IMR-90 (cell line): ENCODE measurements at regions not wholly inside any gene's neighbourhood (a gene's known extent, or its start where the extent isn't known, plus 50 kb on each side); places are given as distances from the start of the nearest gene placed in this dataset.

ENCODE experiments used
- ATAC-seq: fragments of 200-7000 bp; cut with Tn5 transposase; 2 replicates; pipeline ENCODE4 v1.9.1; 2020; ENCODE audit warnings: low read depth, mild to moderate bottlenecking, moderate library complexity
- BruUV-seq: library from RNA; stranded (reverse); fragments of 400-500 nt; replicated peaks from 2 replicates; lab custom pipeline; 2021; lab: Mats Ljungman, UMichigan
- CTCF ChIA-PET: fragments of 300-600 bp; formaldehyde crosslinking; extraction: SDS; loops from one replicate; lab custom pipeline; 2021; ENCODE audit warnings: antibody characterized with exemption; lab: Yijun Ruan, JAX
- POLR2A ChIA-PET: fragments of 300-600 bp; sonication (Branson Sonifier 250); formaldehyde crosslinking; loops from one replicate; lab custom pipeline; 2022; ENCODE audit warnings: antibody characterized with exemption; ENCODE audit not compliant: unreplicated experiment; lab: Charles Lee
- DNase-seq: peaks from one replicate; pipeline ENCODE4 v3.0.0; 2013
- H2AFZ ChIP-seq: replicated peaks from 2 replicates; pipeline ENCODE3; 2013; ENCODE audit warnings: low read length, mild to moderate bottlenecking; ENCODE audit not compliant: poor library complexity
- H2AK5ac ChIP-seq: 2 replicates; pipeline ENCODE4 v1.6.1; 2013; ENCODE audit warnings: low read depth, low read length, inconsistent platforms
- H2AK9ac ChIP-seq: replicated peaks from 2 replicates; pipeline ENCODE3; 2013; ENCODE audit warnings: mild to moderate bottlenecking, low read depth, low read length, moderate library complexity; ENCODE audit not compliant: poor library complexity
- H2BK120ac ChIP-seq: 2 replicates; pipeline ENCODE4 v1.6.1; 2013; ENCODE audit warnings: low read depth, low read length, inconsistent platforms
- H2BK15ac ChIP-seq: 3 replicates; pipeline ENCODE4 v1.6.1; 2013; ENCODE audit warnings: low read depth, low read length, inconsistent platforms
- H2BK20ac ChIP-seq: 2 replicates; pipeline ENCODE4 v1.6.1; 2013; ENCODE audit warnings: low read depth, mild to moderate bottlenecking, inconsistent platforms, low read length, moderate library complexity
- H2BK5ac ChIP-seq: 2 replicates; pipeline ENCODE4 v1.6.1; 2013; ENCODE audit warnings: mild to moderate bottlenecking, low read depth, low read length, inconsistent platforms; ENCODE audit not compliant: poor library complexity, severe bottlenecking
- H3K14ac ChIP-seq: replicated peaks from 2 replicates; pipeline ENCODE4 v1.6.1; 2013; ENCODE audit warnings: low read depth, low read length, inconsistent platforms
- H3K18ac ChIP-seq: 2 replicates; pipeline ENCODE4 v1.6.1; 2013; ENCODE audit warnings: low read depth, low read length, control low read depth
- H3K23ac ChIP-seq: 2 replicates; pipeline ENCODE4 v1.6.1; 2013; ENCODE audit warnings: low read depth, low read length, inconsistent platforms
- H3K27ac ChIP-seq: 2 replicates; pipeline ENCODE4 v1.5.1; 2013; ENCODE audit warnings: mild to moderate bottlenecking, control low read depth, low read length; ENCODE audit not compliant: insufficient read depth
- H3K27me3 ChIP-seq: 2 replicates; pipeline ENCODE4 v1.6.1; 2013; ENCODE audit warnings: low read length; ENCODE audit not compliant: control insufficient read depth, insufficient read depth
- H3K36me3 ChIP-seq: 2 replicates; pipeline ENCODE4 v1.6.1; 2013; ENCODE audit warnings: low read length, mixed read lengths; ENCODE audit not compliant: control insufficient read depth, insufficient read depth
- H3K4ac ChIP-seq: 2 replicates; pipeline ENCODE4 v1.6.1; 2013; ENCODE audit warnings: low read depth, low read length, inconsistent platforms
- H3K4me1 ChIP-seq: 2 replicates; pipeline ENCODE4 v1.6.1; 2013; ENCODE audit warnings: low read length, mixed read lengths; ENCODE audit not compliant: control insufficient read depth, insufficient read depth
- H3K4me2 ChIP-seq: 2 replicates; pipeline ENCODE4 v1.6.1; 2013; ENCODE audit warnings: low read depth, mild to moderate bottlenecking, control low read depth, low read length, moderate library complexity
- H3K4me3 ChIP-seq: 2 replicates; pipeline ENCODE4 v1.5.1; 2013; ENCODE audit warnings: low read depth, mild to moderate bottlenecking, control low read depth, low read length, moderate library complexity; ENCODE audit not compliant: insufficient read depth
- H3K56ac ChIP-seq: 2 replicates; pipeline ENCODE4 v1.6.1; 2013; ENCODE audit warnings: low read length, inconsistent platforms; ENCODE audit not compliant: insufficient read depth; ENCODE audit errors: extremely low read depth
- H3K79me1 ChIP-seq, 2 experiments: 2 replicates each; pipeline ENCODE4 v1.6.1; 2013; ENCODE audit warnings: low read length in 2 of 2, inconsistent platforms in 1 of 2, low read depth in 1 of 2
- H3K9ac ChIP-seq: 2 replicates; pipeline ENCODE4 v1.6.1; 2013; ENCODE audit warnings: low read depth, low read length, control low read depth
- H3K9me1 ChIP-seq: 2 replicates; pipeline ENCODE4 v1.6.1; 2013; ENCODE audit warnings: low read length, inconsistent platforms; ENCODE audit not compliant: insufficient read depth
- H3K9me3 ChIP-seq: 2 replicates; pipeline ENCODE4 v1.6.1; 2013; ENCODE audit warnings: low read length; ENCODE audit not compliant: control insufficient read depth, insufficient read depth
- H4K20me1 ChIP-seq: 2 replicates; pipeline ENCODE4 v1.6.1; 2013; ENCODE audit warnings: low read length, inconsistent platforms; ENCODE audit not compliant: insufficient read depth
- H4K5ac ChIP-seq: 2 replicates; pipeline ENCODE4 v1.6.1; 2013; ENCODE audit warnings: mild to moderate bottlenecking, low read depth, low read length, control low read depth
- H4K8ac ChIP-seq, 2 experiments: 2 replicates each; pipeline ENCODE4 v1.6.1; 2013; ENCODE audit warnings: low read depth in 2 of 2, low read length in 2 of 2, control low read depth in 1 of 2, inconsistent platforms in 1 of 2
- H4K91ac ChIP-seq: 2 replicates; pipeline ENCODE4 v1.6.1; 2013; ENCODE audit warnings: low read depth, low read length, inconsistent platforms; ENCODE audit not compliant: insufficient read depth
- BHLHE40 ChIP-seq: fragments of 150-350 bp; IDR thresholded peaks from 2 replicates; pipeline ENCODE4 v1.6.1; 2016; ENCODE audit warnings: mild to moderate bottlenecking, low read depth, low read length
- CHD1 ChIP-seq: IDR thresholded peaks from 2 replicates; pipeline ENCODE4 v1.6.1; 2012; ENCODE audit warnings: low read depth, low read length, improper control_type of control experiment
- ELK1 ChIP-seq: fragments of 150-350 bp; IDR thresholded peaks from 2 replicates; pipeline ENCODE4 v1.6.1; 2016; ENCODE audit warnings: low read depth, mild to moderate bottlenecking, low read length, moderate library complexity, borderline replicate concordance
- FOS ChIP-seq: fragments of 150-350 bp; IDR thresholded peaks from 2 replicates; pipeline ENCODE4 v1.6.1; 2016; ENCODE audit warnings: low read depth, low read length
- MAFK ChIP-seq: IDR thresholded peaks from 2 replicates; pipeline ENCODE4 v1.6.1; 2012; ENCODE audit warnings: low read depth, low read length, improper control_type of control experiment
- MAZ ChIP-seq: IDR thresholded peaks from 2 replicates; pipeline ENCODE4 v1.6.1; 2012; ENCODE audit warnings: low read depth, mild to moderate bottlenecking, low read length, improper control_type of control experiment, moderate library complexity, borderline replicate concordance
- MXI1 ChIP-seq: IDR thresholded peaks from 2 replicates; pipeline ENCODE4 v1.6.1; 2012; ENCODE audit warnings: low read depth, mild to moderate bottlenecking, low read length, moderate library complexity, borderline replicate concordance
- NFE2L2 ChIP-seq: fragments of 150-350 bp; IDR thresholded peaks from 2 replicates; pipeline ENCODE4 v1.6.1; 2016; ENCODE audit warnings: low read depth, mild to moderate bottlenecking, low read length
- RAD21 ChIP-seq: IDR thresholded peaks from 2 replicates; pipeline ENCODE4 v1.6.1; 2012; ENCODE audit warnings: low read length, improper control_type of control experiment
- RFX5 ChIP-seq: IDR thresholded peaks from 2 replicates; pipeline ENCODE4 v1.8.0; 2012; ENCODE audit warnings: low read depth, mild to moderate bottlenecking, low read length, moderate library complexity
- SMC3 ChIP-seq: fragments of 150-350 bp; IDR thresholded peaks from 2 replicates; pipeline ENCODE4 v1.6.1; 2016; ENCODE audit warnings: low read depth, mild to moderate bottlenecking, antibody characterized with exemption, low read length, moderate library complexity
- WGBS, 2 experiments: methylation state at CpG; one replicate each; pipeline versions ENCODE4 v1.1.5 to v1.1.7; 2013; ENCODE audit warnings: missing lambda C conversion rate in 2 of 2; ENCODE audit not compliant: insufficient read length in 1 of 2; ENCODE audit errors: extremely low coverage in 2 of 2; 5-methylcytosine and 5-hydroxymethylcytosine counted together
- dilution Hi-C: fragments of 300-500 bp; cut with HindIII; formaldehyde crosslinking; loops from one replicate; pipeline ENCODE4 v1.14.3; 2018; ENCODE audit warnings: low sequenced_read_pairs; ENCODE audit not compliant: unreplicated experiment
- in situ Hi-C: fragments of 300-500 bp; cut with MboI; formaldehyde crosslinking; loops from 3 replicates; pipeline ENCODE4 v1.14.3; 2019; ENCODE audit warnings: low sequenced_read_pairs, inconsistent platforms, mixed read lengths
- intact Hi-C: fragments of 100-400 bp; cut with micrococcal nuclease; formaldehyde crosslinking; loops from 2 replicates; pipeline ENCODE4 v1.10.0; 2022
- TF ChIP-seq, protein P1 (sequence below): fragments of 150-350 bp; IDR thresholded peaks from 2 replicates; pipeline ENCODE4 v1.6.1; 2017; ENCODE audit warnings: mild to moderate bottlenecking, antibody characterized with exemption, low read length, low read depth

- Histone ChIP-seq H2BK15ac (no peak overlapping the region), H2AK5ac (no peak overlapping the region), H3K27ac (no peak overlapping the region), H3K27me3 (no peaks in the 10 kb centered on the region), H3K4me2 (no peak overlapping the region), H4K91ac (no peak overlapping the region), H4K20me1 (no peaks in the 10 kb centered on the region), H4K5ac (no peak overlapping the region), H3K9ac (no peak overlapping the region), H3K18ac (no peak overlapping the region), H3K14ac (no peak overlapping the region), H2BK5ac (no peak overlapping the region), H2AK9ac (no peak overlapping the region), H3K4ac (no peak overlapping the region), H4K8ac (no peak overlapping the region), H2AFZ (no peak overlapping the region), H3K56ac (no peak overlapping the region), H2BK120ac (no peak overlapping the region), H3K4me1 (no peaks in the 10 kb centered on the region), H3K9me3 (no peaks in the 10 kb centered on the region), H3K79me1 (no peaks in the 10 kb centered on the region), H3K4me3 (no peak overlapping the region), H3K9me1 (no peaks in the 10 kb centered on the region), H3K36me3 (no peaks in the 10 kb centered on the region), H3K23ac (no peak overlapping the region), H2BK20ac (no peak overlapping the region)
- in situ Hi-C loops (no loop called here), dilution Hi-C loops (no loop called here), intact Hi-C loops (no loop called here)
- CTCF ChIA-PET = no interaction called here
- no peak for TF ChIP-seq RFX5
- TF ChIP-seq NFE2L2 = no peak
- no peak for TF ChIP-seq MAZ
- no peak for TF ChIP-seq ELK1
- TF ChIP-seq, protein P1, sequence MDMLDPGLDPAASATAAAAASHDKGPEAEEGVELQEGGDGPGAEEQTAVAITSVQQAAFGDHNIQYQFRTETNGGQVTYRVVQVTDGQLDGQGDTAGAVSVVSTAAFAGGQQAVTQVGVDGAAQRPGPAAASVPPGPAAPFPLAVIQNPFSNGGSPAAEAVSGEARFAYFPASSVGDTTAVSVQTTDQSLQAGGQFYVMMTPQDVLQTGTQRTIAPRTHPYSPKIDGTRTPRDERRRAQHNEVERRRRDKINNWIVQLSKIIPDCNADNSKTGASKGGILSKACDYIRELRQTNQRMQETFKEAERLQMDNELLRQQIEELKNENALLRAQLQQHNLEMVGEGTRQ = no peak
- no peak for TF ChIP-seq BHLHE40
- TF ChIP-seq MXI1 = no peak
- no peak for TF ChIP-seq SMC3
- TF ChIP-seq RAD21 = no peak
- TF ChIP-seq FOS = no peak
- TF ChIP-seq MAFK = no peak
- TF ChIP-seq CHD1 = no peak
- no peak for DNase-seq
- no peak for ATAC-seq
- POLR2A ChIA-PET = no interaction called here
- no TSS peak for BruUV-seq
- WGBS, 2 experiments = 100% methylated on average over 1 of the region's 1 CpG; no CpG with 5 or more reads in 1 of the 2 experiments
These were observed 1148.5 kb upstream of the DIAPH2 start for GRCh38 chrX:95536111-95536510.
